Left colon (tissue), 2 donors: ENCODE measurements at regions not wholly inside any gene's neighbourhood (a gene's known extent, or its start where the extent isn't known, plus 50 kb on each side); places are given as distances from the start of the nearest gene placed in this dataset.
"Not testable (repeated sequence)": the region's sequence is repeated elsewhere in the genome, so short reads cannot be mapped to it uniquely, and the experiment has no call there.

Source experiments
- ATAC-seq: fragments of 200-7000 bp; cut with Tn5 transposase; one replicate; pipeline ENCODE4 v1.9.1; 2020; ENCODE audit warnings: mild to moderate bottlenecking, moderate library complexity
- DNase-seq, 2 donors: peaks; one replicate each; pipeline ENCODE4 v3.0.0-alpha.2; 2020
- intact Hi-C, 2 donors: fragments of 100-400 bp; cut with DNase I in 1 of 2; cut with micrococcal nuclease in 1 of 2; formaldehyde crosslinking; loops; one replicate each; pipeline versions ENCODE4 v1.11.2 to v1.14.0; 2022; cut with DNase I, micrococcal nuclease
- donor health status: DM: no; HTN: no; CAD: no.
- donor health status: DM: yes; HTN: yes; CAD: no.

- no peak for DNase-seq
- ATAC-seq, result no peak
- intact Hi-C loops, result no loop called here
These were observed 747.2 kb downstream of the ANKRD7 start for GRCh38 chr7:118971706-118972105.

- ATAC-seq (no peak), DNase-seq (no peak)
- intact Hi-C loops, result no loop called here
These were observed 750.3 kb downstream of the ANKRD7 start for GRCh38 chr7:118974836-118975235.

DNA sequence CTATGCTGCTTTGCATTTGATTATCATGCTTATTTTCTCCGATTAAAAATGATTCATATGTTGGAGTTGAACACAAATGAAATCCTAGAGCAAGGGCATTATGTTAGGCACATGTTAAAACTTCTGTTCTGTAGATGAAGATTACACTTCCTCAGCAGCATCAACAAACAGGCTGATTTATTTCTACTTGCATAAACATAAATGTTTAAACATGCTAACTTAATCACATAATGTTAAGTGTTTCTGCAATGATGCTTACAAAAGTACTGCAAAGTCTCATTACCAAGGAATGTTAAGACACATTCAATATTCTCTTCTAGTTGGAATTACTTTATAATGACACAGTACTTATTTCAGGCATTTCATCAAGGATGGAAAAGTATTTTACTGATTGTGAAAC lies 770.8 kb downstream of the ANKRD7 start:
- ATAC-seq, result no peak
- DNase-seq, result no peak
- intact Hi-C loops, result no loop called here

DNA sequence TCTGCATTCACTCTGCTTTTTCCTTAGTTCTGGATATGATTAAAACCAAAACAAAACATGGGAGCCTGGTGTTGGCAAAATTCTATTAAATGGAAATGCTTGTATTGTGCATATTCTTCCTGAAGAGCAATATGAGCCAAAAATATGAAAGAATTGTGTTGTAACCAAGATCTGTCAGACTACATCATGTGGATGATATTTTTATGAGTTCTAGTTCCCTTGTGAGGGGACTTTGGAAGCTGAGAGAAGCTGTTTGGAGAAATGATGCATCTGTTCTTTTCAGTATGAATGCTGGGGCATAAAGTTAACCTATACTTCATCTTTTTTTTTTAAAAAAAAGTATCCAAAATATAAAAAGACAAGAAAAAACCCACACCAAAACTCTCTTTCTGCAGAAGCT lies 782.7 kb downstream of the ANKRD7 start:
- DNase-seq, result no peak
- intact Hi-C loops, result no loop called here
- ATAC-seq, result no peak

DNA sequence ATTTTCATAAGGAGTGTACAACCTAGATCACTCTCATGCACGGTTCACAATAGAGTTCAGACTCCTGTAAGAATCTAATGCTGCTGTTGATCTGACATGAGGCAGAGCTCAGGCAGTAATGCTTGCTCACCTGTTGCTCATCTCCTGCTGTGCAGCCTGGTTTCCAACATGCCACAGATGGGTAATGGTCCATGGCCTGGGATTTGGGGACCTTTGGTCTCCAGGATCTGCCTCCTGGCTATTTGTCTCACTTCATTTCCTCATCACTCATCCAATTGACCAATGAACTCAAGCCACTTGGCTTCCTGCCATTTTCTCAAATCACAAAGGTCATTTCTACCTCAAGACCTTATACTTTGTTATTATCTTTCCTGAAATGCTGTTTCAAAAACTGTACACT lies 786.1 kb downstream of the ANKRD7 start:
- DNase-seq (no peak), ATAC-seq (no peak)
- intact Hi-C loops, result no loop called here

DNA sequence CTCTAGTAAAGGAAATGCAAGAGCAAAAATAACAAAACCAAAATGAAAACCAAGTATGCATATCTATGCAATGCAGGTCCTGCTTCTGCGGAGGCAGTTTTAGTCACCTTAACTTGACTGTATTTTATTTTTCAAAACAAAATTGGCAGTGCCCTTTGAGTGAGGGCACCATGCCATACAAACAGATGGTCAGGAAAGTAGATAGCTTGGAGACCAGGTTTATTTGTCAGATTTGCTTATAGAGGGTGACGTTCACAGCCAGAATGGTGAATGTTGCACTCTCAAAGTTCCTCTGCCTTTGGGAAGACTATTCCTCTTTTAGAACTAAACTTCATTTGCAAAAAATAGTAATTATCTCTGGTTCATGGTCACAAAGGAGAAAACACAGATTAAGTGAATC lies 801.9 kb downstream of the ANKRD7 start:
- intact Hi-C loops, result no loop called here
- ATAC-seq (no peak), DNase-seq (no peak)

GRCh38 chr7:119028736-119029135 lies 804.2 kb downstream of the ANKRD7 start:
- intact Hi-C loops, result no loop called here
- DNase-seq, result no peak
- no peak for ATAC-seq

- ATAC-seq, intact Hi-C loops, DNase-seq: not testable (repeated sequence)
These were observed 807.6 kb downstream of the ANKRD7 start for GRCh38 chr7:119032136-119032535.

GRCh38 chr7:119033641-119034040 lies 809.1 kb downstream of the ANKRD7 start:
- intact Hi-C loops, result no loop called here
- DNase-seq (no peak), ATAC-seq (no peak)

GRCh38 chr7:119037941-119038340 lies 813.4 kb downstream of the ANKRD7 start:
- ATAC-seq, result no peak
- DNase-seq, result no peak
- intact Hi-C loops, result no loop called here

DNA sequence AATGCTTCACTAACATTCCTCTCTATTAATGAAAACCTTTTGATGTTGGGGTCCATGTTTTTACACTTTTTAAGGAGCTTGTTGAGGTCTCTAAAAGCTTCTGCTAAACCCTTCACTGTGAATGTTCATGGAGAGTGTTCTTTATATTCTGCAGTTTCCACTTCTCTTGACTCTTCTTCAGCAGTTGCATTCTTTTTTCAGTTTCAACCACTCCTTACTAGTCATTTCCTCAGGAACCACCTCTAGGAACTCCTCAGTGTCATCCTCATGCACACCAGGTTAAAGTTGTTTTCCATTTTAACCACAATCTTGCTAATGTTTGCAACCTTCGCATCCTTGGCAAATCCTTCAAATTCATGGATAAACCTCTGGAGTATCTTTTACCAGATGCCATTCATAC lies 821.6 kb downstream of the ANKRD7 start:
- intact Hi-C loops, result no loop called here
- no peak for DNase-seq
- no peak for ATAC-seq

DNA sequence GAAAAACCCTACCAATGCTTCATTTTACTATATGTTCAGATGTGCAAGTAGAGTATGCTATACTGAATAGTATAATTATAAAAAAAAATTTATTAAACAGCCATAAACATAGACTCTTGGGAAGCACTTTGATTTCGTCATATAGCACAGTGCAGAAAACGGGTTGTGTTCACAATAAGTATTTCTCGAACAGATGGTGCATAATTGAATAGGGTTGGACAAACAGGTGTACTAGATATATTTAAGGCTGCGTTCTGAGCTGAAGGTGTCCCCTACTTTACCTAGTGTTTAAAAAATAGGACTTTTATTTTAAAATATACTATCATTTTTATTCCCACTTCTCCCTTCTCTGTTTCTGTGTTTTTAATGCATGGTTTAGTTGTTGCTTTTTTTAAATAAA lies 841.5 kb downstream of the ANKRD7 start:
- ATAC-seq (no peak), DNase-seq (no peak)
- intact Hi-C loops, result no loop called here

DNA sequence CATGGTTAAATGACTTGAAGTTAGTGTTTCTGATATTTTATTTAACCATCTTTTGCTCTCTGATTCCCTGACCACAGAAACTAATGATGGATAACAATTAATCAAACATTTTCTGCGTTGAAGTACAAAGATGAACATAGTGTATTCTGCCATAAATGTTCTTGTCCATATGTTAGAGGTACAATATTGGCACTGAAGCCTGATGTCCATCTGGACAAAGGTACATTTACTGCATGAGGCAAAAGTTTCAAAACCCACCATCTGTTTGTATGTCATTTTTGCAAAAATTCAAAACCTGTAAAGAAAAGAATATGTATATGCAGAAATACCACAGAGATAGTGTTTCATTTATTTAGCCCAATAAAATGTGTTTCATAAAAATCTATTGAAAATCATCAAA lies 861.5 kb downstream of the ANKRD7 start:
- intact Hi-C loops, result no loop called here
- ATAC-seq, result no peak
- no peak for DNase-seq

DNA sequence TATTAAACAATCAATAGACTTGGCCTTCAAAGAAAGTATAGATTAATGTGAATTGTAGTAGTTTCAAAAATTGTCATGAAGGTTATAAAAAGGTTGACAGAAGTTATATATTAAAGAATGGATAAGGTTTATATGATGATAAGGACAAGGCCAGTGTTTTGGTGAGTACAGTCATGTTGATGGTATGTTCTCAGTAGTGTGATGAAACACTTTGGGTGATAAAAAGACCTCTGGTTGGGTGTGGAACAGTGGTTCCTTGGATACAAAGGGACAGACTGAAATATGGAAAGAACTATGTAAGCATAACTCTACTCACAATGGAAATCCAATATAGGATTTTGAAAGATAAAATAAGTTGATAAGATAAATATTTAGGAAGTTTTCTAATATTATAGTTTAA lies 866.3 kb downstream of the ANKRD7 start:
- intact Hi-C loops, result no loop called here
- no peak for ATAC-seq
- no peak for DNase-seq

- ATAC-seq (no peak), DNase-seq (no peak)
- intact Hi-C loops, result no loop called here
These were observed 872.2 kb downstream of the ANKRD7 start for GRCh38 chr7:119096683-119097082.

GRCh38 chr7:119100611-119101258 lies 876.2 kb downstream of the ANKRD7 start:
- intact Hi-C loops, ATAC-seq, DNase-seq: not testable (repeated sequence)

GRCh38 chr7:119102291-119102690 lies 877.8 kb downstream of the ANKRD7 start:
- DNase-seq (no peak), ATAC-seq (no peak)
- intact Hi-C loops, result no loop called here

DNA sequence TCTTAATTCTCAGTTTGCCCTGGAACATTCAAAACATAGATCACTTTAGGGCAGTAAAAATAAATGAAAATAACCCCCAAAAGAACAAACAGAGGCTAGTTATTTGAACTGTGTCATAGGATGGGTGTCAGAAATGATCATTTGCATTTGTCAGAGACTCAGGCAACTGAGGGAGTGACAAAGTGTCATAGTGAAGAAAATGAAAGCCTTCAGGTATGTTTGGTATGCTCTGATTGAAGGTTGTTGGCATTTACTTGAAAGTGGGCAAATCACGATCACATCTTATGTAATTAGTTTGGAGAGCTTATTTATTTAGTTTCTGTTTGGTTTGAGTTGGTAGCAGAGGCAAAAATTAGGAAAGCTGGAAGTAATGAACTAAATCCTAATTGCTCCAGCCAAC lies 880.9 kb downstream of the ANKRD7 start:
- no peak for ATAC-seq
- DNase-seq, result no peak
- intact Hi-C loops, result no loop called here

- ATAC-seq (no peak), DNase-seq (no peak)
- intact Hi-C loops, result no loop called here
These were observed 898.8 kb downstream of the ANKRD7 start for GRCh38 chr7:119123326-119123725.

GRCh38 chr7:119127706-119128105 lies 903.2 kb downstream of the ANKRD7 start:
- no peak for ATAC-seq
- DNase-seq, result no peak
- intact Hi-C loops, result no loop called here

DNA sequence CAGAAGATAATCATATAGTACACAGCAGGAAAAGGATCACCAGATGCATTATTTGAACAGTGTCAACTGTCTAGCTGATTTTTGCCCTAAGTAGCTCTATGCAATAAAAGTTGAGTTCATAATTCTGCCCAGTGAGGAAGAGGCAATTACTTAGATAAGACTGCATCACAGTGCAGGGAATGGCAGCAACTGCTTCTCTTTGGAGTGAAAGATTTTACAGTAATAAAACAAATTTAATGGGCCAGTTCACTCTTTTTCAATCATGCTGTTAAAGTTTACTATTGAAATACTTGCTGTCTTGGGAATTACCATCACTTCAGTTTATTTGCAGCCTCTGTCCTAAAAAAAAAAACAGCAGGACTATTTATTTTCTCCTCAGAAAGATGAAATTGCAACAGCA lies 907.9 kb downstream of the ANKRD7 start:
- no peak for DNase-seq
- intact Hi-C loops, result no loop called here
- no peak for ATAC-seq

DNA sequence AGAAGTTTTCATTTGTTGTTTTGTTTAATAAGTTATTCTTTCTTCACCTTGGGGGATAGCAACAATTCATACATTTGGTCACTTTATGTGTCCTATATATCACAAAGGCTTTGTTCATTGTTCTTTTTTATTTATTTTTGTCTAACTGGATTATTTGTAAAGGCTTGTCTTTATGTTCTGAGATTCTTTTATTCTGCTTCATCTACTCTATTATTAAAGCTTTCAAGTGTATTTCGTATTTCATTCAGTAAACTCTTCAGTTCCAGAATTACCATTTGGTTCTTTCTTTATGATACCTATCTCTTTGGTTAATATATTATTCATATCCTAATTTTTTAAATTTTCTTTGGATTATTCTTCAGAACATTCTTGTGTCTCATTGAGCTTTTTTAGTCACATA lies 942.9 kb downstream of the ANKRD7 start:
- DNase-seq (no peak), ATAC-seq (no peak)
- intact Hi-C loops, result no loop called here
